ENCODE measurements at regions not wholly inside any gene's neighbourhood (a gene's known extent, or its start where the extent isn't known, plus 50 kb on each side); places are given as distances from the start of the nearest gene placed in this dataset.

GRCh38 chr2:11967946-11968465, 221.6 kb downstream of the LPIN1 start:
- peak; percentile 91 for TF ChIP-seq GATA2 (IDR thresholded peaks at IDR 0.05; ENCODE audit: low read depth, low read length)
- TF ChIP-seq GATA3 (IDR thresholded peaks at IDR 0.05; ENCODE audit: low read depth, low read length) = no peak; the same call in 1 of the 2 replicates

Data from SH-SY5Y (cell line).